WTC11 (cell line): ENCODE measurements at regions not wholly inside any gene's neighbourhood (a gene's known extent, or its start where the extent isn't known, plus 50 kb on each side); places are given as distances from the start of the nearest gene placed in this dataset.

Source experiments
- ATAC-seq: fragments of 200-7000 bp; cut with Tn5 transposase; 2 replicates; pipeline ENCODE4 v1.10.0; 2021; ENCODE audit warnings: mild to moderate bottlenecking, moderate library complexity
- CTCF ChIA-PET: fragments of 300-600 bp; sonication (Branson Sonifier 250); formaldehyde crosslinking; loops from one replicate; lab custom pipeline; 2021; ENCODE audit warnings: antibody characterized with exemption; lab: Charles Lee
- POLR2A ChIA-PET: fragments of 350-600 bp; sonication (Branson Sonifier 250); formaldehyde crosslinking; loops from one replicate; lab custom pipeline; 2021; ENCODE audit warnings: antibody characterized with exemption; lab: Charles Lee
- DNase-seq: peaks from one replicate; pipeline ENCODE4 v3.0.0; 2021; ENCODE audit warnings: low spot score
- H3K27ac Mint-ChIP-seq: 2 replicates; pipeline ENCODE4 v1.8.0; 2021; ENCODE audit warnings: mixed read lengths
- H3K27me3 Mint-ChIP-seq: 2 replicates; pipeline ENCODE4 v1.8.0; 2021; ENCODE audit warnings: low read depth, mild to moderate bottlenecking, moderate library complexity, mixed read lengths
- H3K36me3 Mint-ChIP-seq: 2 replicates; pipeline ENCODE4 v1.8.0; 2021; ENCODE audit warnings: mixed read lengths
- H3K4me1 Mint-ChIP-seq: 2 replicates; pipeline ENCODE4 v1.8.0; 2022; ENCODE audit warnings: mixed read lengths
- H3K4me3 Mint-ChIP-seq: 2 replicates; pipeline ENCODE4 v1.8.0; 2021; ENCODE audit warnings: mild to moderate bottlenecking, moderate library complexity, mixed read lengths
- H3K9me3 Mint-ChIP-seq: 2 replicates; pipeline ENCODE4 v1.8.0; 2021; ENCODE audit warnings: mixed read lengths
- ATF3 ChIP-seq: sonication (generic); formaldehyde crosslinking; conservative IDR thresholded peaks from 2 replicates; pipeline ENCODE4 v1.8.1; 2022; ENCODE audit warnings: mild to moderate bottlenecking, missing genetic modification reagents
- ATF6 ChIP-seq: sonication (generic); formaldehyde crosslinking; IDR thresholded peaks from 2 replicates; pipeline ENCODE4 v1.8.1; 2023; ENCODE audit warnings: mild to moderate bottlenecking, missing genetic modification reagents
- CBFB ChIP-seq: sonication (generic); formaldehyde crosslinking; IDR thresholded peaks from 2 replicates; pipeline ENCODE4 v1.8.1; 2022; ENCODE audit warnings: mild to moderate bottlenecking, low read depth, missing genetic modification reagents
- ETV6 ChIP-seq: sonication (generic); formaldehyde crosslinking; IDR thresholded peaks from 2 replicates; pipeline ENCODE4 v1.8.1; 2022; ENCODE audit warnings: mild to moderate bottlenecking, missing genetic modification reagents
- GABPB1 ChIP-seq: sonication (generic); formaldehyde crosslinking; IDR thresholded peaks from 2 replicates; pipeline ENCODE4 v1.8.1; 2023; ENCODE audit warnings: mild to moderate bottlenecking, missing genetic modification reagents
- GTF2I ChIP-seq: fragments of 250-450 bp; sonication (Bioruptor Pico); conservative IDR thresholded peaks from 2 replicates; pipeline ENCODE4 v1.4.0; 2021; ENCODE audit warnings: mild to moderate bottlenecking
- HMGA2 ChIP-seq: fragments of 250-450 bp; sonication (Bioruptor Pico); IDR thresholded peaks from 2 replicates; pipeline ENCODE4 v1.4.0; 2021; ENCODE audit warnings: mild to moderate bottlenecking, moderate library complexity
- IRF1 ChIP-seq: sonication (generic); formaldehyde crosslinking; IDR thresholded peaks from 2 replicates; pipeline ENCODE4 v1.8.0; 2023; ENCODE audit warnings: missing genetic modification reagents
- JAZF1 ChIP-seq: fragments of 250-450 bp; sonication (Bioruptor Pico); IDR thresholded peaks from 2 replicates; pipeline ENCODE4 v1.9.0; 2021; ENCODE audit warnings: moderate library complexity, mild to moderate bottlenecking, inconsistent platforms
- JUN ChIP-seq: sonication (generic); formaldehyde crosslinking; IDR thresholded peaks from 2 replicates; pipeline ENCODE4 v1.8.0; 2023; ENCODE audit warnings: mild to moderate bottlenecking, missing genetic modification reagents
- MAX ChIP-seq: sonication (generic); formaldehyde crosslinking; IDR thresholded peaks from 2 replicates; pipeline ENCODE4 v1.8.0; 2022; ENCODE audit warnings: mild to moderate bottlenecking, missing genetic modification reagents
- MLX ChIP-seq: sonication (generic); formaldehyde crosslinking; IDR thresholded peaks from 2 replicates; pipeline ENCODE4 v1.8.1; 2023; ENCODE audit warnings: mild to moderate bottlenecking, missing genetic modification reagents, moderate library complexity
- NFATC4 ChIP-seq: fragments of 250-450 bp; sonication (Bioruptor Pico); IDR thresholded peaks from 2 replicates; pipeline ENCODE4 v1.9.0; 2021; ENCODE audit warnings: mild to moderate bottlenecking
- NFE2L1 ChIP-seq: sonication (generic); formaldehyde crosslinking; IDR thresholded peaks from 2 replicates; pipeline ENCODE4 v1.8.1; 2023; ENCODE audit warnings: missing genetic modification reagents
- SMAD4 ChIP-seq: sonication (generic); formaldehyde crosslinking; IDR thresholded peaks from 2 replicates; pipeline ENCODE4 v1.8.0; 2022; ENCODE audit warnings: mild to moderate bottlenecking, missing genetic modification reagents
- ZBTB21 ChIP-seq: sonication (generic); formaldehyde crosslinking; IDR thresholded peaks from 2 replicates; pipeline ENCODE4 v1.8.1; 2023; ENCODE audit warnings: mild to moderate bottlenecking, missing genetic modification reagents, borderline replicate concordance
- ZMAT4 ChIP-seq: fragments of 250-450 bp; sonication (Bioruptor Pico); IDR thresholded peaks from 2 replicates; pipeline ENCODE4 v1.9.0; 2021; ENCODE audit warnings: mild to moderate bottlenecking
- ZNF425 ChIP-seq: fragments of 250-450 bp; sonication (Bioruptor Pico); conservative IDR thresholded peaks from 2 replicates; pipeline ENCODE4 v1.9.0; 2021; ENCODE audit warnings: mild to moderate bottlenecking
- ZNF532 ChIP-seq: fragments of 250-450 bp; sonication (Bioruptor Pico); IDR thresholded peaks from 2 replicates; pipeline ENCODE4 v1.9.0; 2021; ENCODE audit warnings: mild to moderate bottlenecking, borderline replicate concordance
- ZSCAN18 ChIP-seq: fragments of 250-450 bp; sonication (Bioruptor Pico); IDR thresholded peaks from 2 replicates; pipeline ENCODE4 v2.1.2; 2022; ENCODE audit warnings: mild to moderate bottlenecking, moderate library complexity

- no peak for TF ChIP-seq IRF1 (CRISPR knock-in tag)
Observed at GRCh38 chr7:25579778-25580075, 351.4 kb upstream of the NPVF start (continued).

GRCh38 chr7:25580141-25580540 is 351.9 kb upstream of the NPVF start:
- ATAC-seq (no peak), DNase-seq (no peak)
- peaks cover 13% of the 10 kb centered on the region for H3K4me1 Mint-ChIP-seq
- peaks cover 51% of the 10 kb centered on the region for H3K27me3 Mint-ChIP-seq
- no peak for TF ChIP-seq ATF6
- no peak for TF ChIP-seq ZNF532 (CRISPR knock-in tag)
- TF ChIP-seq ZBTB21 = no peak
- TF ChIP-seq NFE2L1 (CRISPR knock-in tag) = no peak
- ChIA-PET POLR2A (no interaction called here), CTCF (interaction anchor here (1.4 kb wide), 1 partner anchor 272 kb away, joined by 9 read pairs; no protein-coding TSS in a partner anchor)
- H3K4me3 Mint-ChIP-seq = no peak overlapping the region
- no peak overlapping the region for H3K27ac Mint-ChIP-seq
- H3K36me3 Mint-ChIP-seq = no peaks in the 10 kb centered on the region
- H3K9me3 Mint-ChIP-seq = no peaks in the 10 kb centered on the region

GRCh38 chr7:25583621-25584020 is 355.3 kb upstream of the NPVF start:
- Mint-ChIP-seq H3K9me3 (no peaks in the 10 kb centered on the region), H3K4me3 (no peak overlapping the region), H3K27ac (no peak overlapping the region), H3K36me3 (no peaks in the 10 kb centered on the region), H3K4me1 (peaks cover 10% of the 10 kb centered on the region), H3K27me3 (peaks cover 21% of the 10 kb centered on the region)
- POLR2A ChIA-PET = no interaction called here
- no peak for ATAC-seq
- no peak for DNase-seq
- CTCF ChIA-PET = no interaction called here
- TF ChIP-seq JAZF1 (CRISPR knock-in tag) (no peak), JUN (CRISPR knock-in tag) (no peak), SMAD4 (CRISPR knock-in tag) (no peak), GTF2I (CRISPR knock-in tag) (no peak), ZSCAN18 (no peak), ZNF425 (CRISPR knock-in tag) (no peak), ZMAT4 (no peak), ETV6 (CRISPR knock-in tag) (no peak), MAX (CRISPR knock-in tag) (no peak), HMGA2 (no peak), NFATC4 (CRISPR knock-in tag) (no peak), GABPB1 (CRISPR knock-in tag) (no peak), MLX (CRISPR knock-in tag) (no peak), CBFB (CRISPR knock-in tag) (no peak), NFE2L1 (CRISPR knock-in tag) (no peak), ATF3 (CRISPR knock-in tag) (no peak)
